H9 (cell line): ENCODE measurements at regions not wholly inside any gene's neighbourhood (a gene's known extent, or its start where the extent isn't known, plus 50 kb on each side); places are given as distances from the start of the nearest gene placed in this dataset.

ENCODE experiments used
- DNase-seq: peaks from one replicate; pipeline ENCODE4 v3.0.0-alpha.2; 2017
- H2AFZ ChIP-seq: one replicate; pipeline ENCODE4 v1.6.1; 2013; ENCODE audit warnings: mild to moderate bottlenecking, low read length, control low read depth, moderate library complexity
- H2AK5ac ChIP-seq: 2 replicates; pipeline ENCODE4 v1.6.1; 2013; ENCODE audit warnings: low read length, control low read depth, mixed read lengths; ENCODE audit not compliant: insufficient read length
- H2BK120ac ChIP-seq: one replicate; pipeline ENCODE4 v1.6.1; 2013; ENCODE audit warnings: low read depth, mild to moderate bottlenecking, low read length, control low read depth, inconsistent platforms; ENCODE audit not compliant: poor library complexity, severe bottlenecking
- H2BK12ac ChIP-seq: 2 replicates; pipeline ENCODE4 v1.6.1; 2013; ENCODE audit warnings: low read length, control low read depth, mixed read lengths, low read depth; ENCODE audit not compliant: insufficient read length
- H2BK15ac ChIP-seq: 2 replicates; pipeline ENCODE4 v1.6.1; 2013; ENCODE audit warnings: low read depth, low read length, control low read depth
- H2BK20ac ChIP-seq: one replicate; pipeline ENCODE4 v1.6.1; 2013; ENCODE audit warnings: low read depth, mild to moderate bottlenecking, low read length, control low read depth, inconsistent platforms; ENCODE audit not compliant: poor library complexity, severe bottlenecking
- H2BK5ac ChIP-seq: 2 replicates; pipeline ENCODE4 v1.6.1; 2013; ENCODE audit warnings: low read length, control low read depth, mixed read lengths; ENCODE audit not compliant: insufficient read length
- H3K14ac ChIP-seq: 2 replicates; pipeline ENCODE4 v1.6.1; 2013; ENCODE audit warnings: low read length, control low read depth; ENCODE audit not compliant: insufficient read depth
- H3K18ac ChIP-seq: 2 replicates; pipeline ENCODE4 v1.6.1; 2013; ENCODE audit warnings: low read depth, mild to moderate bottlenecking, mixed read lengths, low read length, control low read depth; ENCODE audit not compliant: insufficient read length
- H3K23ac ChIP-seq: 2 replicates; pipeline ENCODE4 v1.6.1; 2013; ENCODE audit warnings: low read length, control low read depth, mixed read lengths, low read depth; ENCODE audit not compliant: insufficient read length
- H3K23me2 ChIP-seq: 2 replicates; pipeline ENCODE4 v1.6.1; 2013; ENCODE audit warnings: low read depth, mild to moderate bottlenecking, mixed read lengths, low read length, control low read depth; ENCODE audit not compliant: insufficient read length, poor library complexity, severe bottlenecking
- H3K27ac ChIP-seq: 2 replicates; pipeline ENCODE4 v1.5.1; 2013; ENCODE audit warnings: low read length, control low read depth, mixed read lengths, low read depth; ENCODE audit not compliant: insufficient read length
- H3K27me3 ChIP-seq: 2 replicates; pipeline ENCODE4 v1.6.1; 2013; ENCODE audit warnings: low read length, control low read depth, inconsistent platforms; ENCODE audit not compliant: insufficient read depth
- H3K4ac ChIP-seq: 2 replicates; pipeline ENCODE4 v1.6.1; 2013; ENCODE audit warnings: low read depth, mild to moderate bottlenecking, control low read depth, inconsistent platforms, low read length, moderate library complexity
- H3K4me1 ChIP-seq: 2 replicates; pipeline ENCODE4 v1.6.1; 2013; ENCODE audit warnings: low read length, control low read depth, inconsistent platforms; ENCODE audit not compliant: insufficient read depth
- H3K4me2 ChIP-seq: 2 replicates; pipeline ENCODE4 v1.6.1; 2013; ENCODE audit warnings: low read length, control low read depth, mixed read lengths; ENCODE audit not compliant: insufficient read length, insufficient read depth
- H3K56ac ChIP-seq: 2 replicates; pipeline ENCODE4 v1.6.1; 2013; ENCODE audit warnings: low read depth, mild to moderate bottlenecking, mixed read lengths, low read length, control low read depth; ENCODE audit not compliant: insufficient read length
- H3K79me1 ChIP-seq: 2 replicates; pipeline ENCODE4 v1.6.1; 2013; ENCODE audit warnings: low read depth, mild to moderate bottlenecking, moderate library complexity, low read length, control low read depth, inconsistent platforms; ENCODE audit not compliant: insufficient read depth, poor library complexity, severe bottlenecking
- H3K79me2 ChIP-seq: 2 replicates; pipeline ENCODE4 v1.6.1; 2013; ENCODE audit warnings: low read length, control low read depth, inconsistent platforms; ENCODE audit not compliant: insufficient read depth
- H3K9ac ChIP-seq: 2 replicates; pipeline ENCODE4 v1.6.1; 2013; ENCODE audit warnings: low read length, control low read depth, mixed read lengths; ENCODE audit not compliant: insufficient read length; ENCODE audit errors: extremely low read depth
- H3K9me3 ChIP-seq: one replicate; pipeline ENCODE4 v1.6.1; 2013; ENCODE audit warnings: low read depth, low read length, inconsistent platforms; ENCODE audit not compliant: control insufficient read depth
- H3T11ph ChIP-seq: one replicate; pipeline ENCODE4 v1.6.1; 2013; ENCODE audit warnings: mild to moderate bottlenecking, low read length, control low read depth, inconsistent platforms
- H4K20me1 ChIP-seq: one replicate; pipeline ENCODE4 v1.6.1; 2013; ENCODE audit not compliant: control insufficient read depth, insufficient read length, insufficient read depth
- H4K5ac ChIP-seq: 2 replicates; pipeline ENCODE4 v1.6.1; 2013; ENCODE audit warnings: low read depth, mild to moderate bottlenecking, mixed read lengths, low read length, control low read depth; ENCODE audit not compliant: insufficient read length
- H4K8ac ChIP-seq: replicated peaks from 2 replicates; pipeline ENCODE4 v1.6.1; 2013; ENCODE audit warnings: low read length, control low read depth, mixed read lengths, low read depth; ENCODE audit not compliant: insufficient read length
- H4K91ac ChIP-seq: 2 replicates; pipeline ENCODE4 v1.6.1; 2013; ENCODE audit warnings: low read depth, mild to moderate bottlenecking, moderate library complexity, mixed read lengths, low read length, control low read depth; ENCODE audit not compliant: insufficient read length
- H3K27ac Mint-ChIP-seq, 3 experiments: 2 replicates in 2 of 3; 3 replicates in 1 of 3; pipeline ENCODE4 v1.8.0; 2020 to 2021; ENCODE audit warnings: mixed read lengths in 3 of 3, mild to moderate bottlenecking in 1 of 3, moderate library complexity in 1 of 3
- H3K27me3 Mint-ChIP-seq: 2 replicates; pipeline ENCODE4 v1.8.0; 2021; ENCODE audit warnings: low read depth, mild to moderate bottlenecking, moderate library complexity, mixed read lengths
- H3K36me3 Mint-ChIP-seq, 3 experiments: 2 replicates in 2 of 3; 3 replicates in 1 of 3; pipeline ENCODE4 v1.8.0; 2020 to 2021; ENCODE audit warnings: low read depth in 3 of 3, mixed read lengths in 3 of 3; ENCODE audit not compliant: insufficient read depth in 1 of 3
- H3K4me1 Mint-ChIP-seq, 2 experiments: 2 replicates each; pipeline ENCODE4 v1.8.0; 2020; ENCODE audit warnings: mixed read lengths in 2 of 2
- H3K4me3 Mint-ChIP-seq, 2 experiments: 2 replicates in 1 of 2; 3 replicates in 1 of 2; pipeline ENCODE4 v1.8.0; 2020 to 2021; ENCODE audit warnings: mild to moderate bottlenecking in 2 of 2, mixed read lengths in 2 of 2, moderate library complexity in 1 of 2
- H3K9me3 Mint-ChIP-seq, 2 experiments: 2 replicates in 1 of 2; 3 replicates in 1 of 2; pipeline ENCODE4 v1.8.0; 2020; ENCODE audit warnings: mild to moderate bottlenecking in 2 of 2, mixed read lengths in 2 of 2, moderate library complexity in 1 of 2
- TF ChIP-seq, protein P1 (sequence below): fragments of 200-600 bp; sonication (generic); conservative IDR thresholded peaks from 3 replicates; pipeline ENCODE4 v1.8.0; 2021; ENCODE audit warnings: antibody characterized with exemption, mild to moderate bottlenecking

DNA sequence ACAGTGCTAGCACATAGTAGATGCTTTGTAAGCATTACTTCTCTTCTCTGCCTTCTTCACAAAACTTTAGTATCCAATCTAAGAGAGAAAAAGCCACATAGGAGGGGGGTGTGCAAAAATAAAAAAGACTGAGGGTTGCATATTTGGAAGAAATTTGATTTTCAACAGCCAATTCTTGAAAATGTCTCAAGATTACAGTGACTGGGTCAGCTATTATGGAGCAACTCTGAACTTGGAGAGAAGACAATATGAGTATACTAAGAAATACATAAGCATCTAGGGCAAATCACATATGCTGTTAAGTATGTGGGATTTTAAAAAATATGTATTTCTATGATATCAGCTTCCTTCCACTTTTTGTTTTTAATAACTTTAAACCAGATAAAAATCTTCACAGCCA lies 196.6 kb upstream of the GOLIM4 start:
- no peak overlapping the region for H3K4me2 ChIP-seq

More for the DNA sequence above, 196.6 kb upstream of the GOLIM4 start:
- no peak overlapping the region for H2BK20ac ChIP-seq
- no peak overlapping the region for H3K56ac ChIP-seq
- H2BK120ac ChIP-seq: no peak overlapping the region
- no peak overlapping the region for H3K9ac ChIP-seq
- no peak overlapping the region for H3K4me3 Mint-ChIP-seq
- no peaks in the 10 kb centered on the region for H3K9me3 Mint-ChIP-seq
- H3K4me1 ChIP-seq: peaks cover 4% of the 10 kb centered on the region; the same call in 1 of the 2 replicates
- no peak overlapping the region for H2BK15ac ChIP-seq
- H4K5ac ChIP-seq: no peak overlapping the region
- no peaks in the 10 kb centered on the region for H4K20me1 ChIP-seq
- H3K23ac ChIP-seq: no peak overlapping the region
- H2BK12ac ChIP-seq: no peak overlapping the region
- no peaks in the 10 kb centered on the region for H3K79me2 ChIP-seq
- H3K27ac ChIP-seq: no peak overlapping the region
- no peak overlapping the region for H3K18ac ChIP-seq
- no peaks in the 10 kb centered on the region for H3K9me3 ChIP-seq
- H3K36me3 Mint-ChIP-seq: no peaks in the 10 kb centered on the region
- no peak overlapping the region for H4K91ac ChIP-seq
- no peak overlapping the region for H3T11ph ChIP-seq
- H3K79me1 ChIP-seq: no peaks in the 10 kb centered on the region
- TF ChIP-seq, protein P1, sequence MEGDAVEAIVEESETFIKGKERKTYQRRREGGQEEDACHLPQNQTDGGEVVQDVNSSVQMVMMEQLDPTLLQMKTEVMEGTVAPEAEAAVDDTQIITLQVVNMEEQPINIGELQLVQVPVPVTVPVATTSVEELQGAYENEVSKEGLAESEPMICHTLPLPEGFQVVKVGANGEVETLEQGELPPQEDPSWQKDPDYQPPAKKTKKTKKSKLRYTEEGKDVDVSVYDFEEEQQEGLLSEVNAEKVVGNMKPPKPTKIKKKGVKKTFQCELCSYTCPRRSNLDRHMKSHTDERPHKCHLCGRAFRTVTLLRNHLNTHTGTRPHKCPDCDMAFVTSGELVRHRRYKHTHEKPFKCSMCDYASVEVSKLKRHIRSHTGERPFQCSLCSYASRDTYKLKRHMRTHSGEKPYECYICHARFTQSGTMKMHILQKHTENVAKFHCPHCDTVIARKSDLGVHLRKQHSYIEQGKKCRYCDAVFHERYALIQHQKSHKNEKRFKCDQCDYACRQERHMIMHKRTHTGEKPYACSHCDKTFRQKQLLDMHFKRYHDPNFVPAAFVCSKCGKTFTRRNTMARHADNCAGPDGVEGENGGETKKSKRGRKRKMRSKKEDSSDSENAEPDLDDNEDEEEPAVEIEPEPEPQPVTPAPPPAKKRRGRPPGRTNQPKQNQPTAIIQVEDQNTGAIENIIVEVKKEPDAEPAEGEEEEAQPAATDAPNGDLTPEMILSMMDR: no peak
- no peaks in the 10 kb centered on the region for H3K27me3 Mint-ChIP-seq
- no peak overlapping the region for H2BK5ac ChIP-seq
- H3K14ac ChIP-seq: no peak overlapping the region
- no peak overlapping the region for H2AFZ ChIP-seq
- no peak overlapping the region for H3K4ac ChIP-seq
- no peak overlapping the region for H2AK5ac ChIP-seq
- H3K27ac Mint-ChIP-seq: no peak overlapping the region
- peaks cover 7 to 18% of the 10 kb centered on the region in 2 experiments for H3K4me1 Mint-ChIP-seq
- no peak for DNase-seq
- no peaks in the 10 kb centered on the region for H3K27me3 ChIP-seq
- no peaks in the 10 kb centered on the region for H3K23me2 ChIP-seq
- H4K8ac ChIP-seq: no peak overlapping the region
